Esophagus muscularis mucosa (tissue), 3 donors: ENCODE measurements at regions not wholly inside any gene's neighbourhood (a gene's known extent, or its start where the extent isn't known, plus 50 kb on each side); places are given as distances from the start of the nearest gene placed in this dataset.
"Not testable (repeated sequence)": the region's sequence is repeated elsewhere in the genome, so short reads cannot be mapped to it uniquely, and the experiment has no call there.

Experiments
- POLR2A ChIP-seq: fragments of 450-650 bp; IDR thresholded peaks from one replicate; pipeline ENCODE4 v1.6.1; 2017; ENCODE audit warnings: antibody characterized with exemption, moderate library complexity, mild to moderate bottlenecking, low read depth
- TF ChIP-seq, protein P1 (sequence below), 3 experiments: fragments of 200-600 bp in 2 of 3; fragments of 450-650 bp in 1 of 3; sonication (generic) in 2 of 3; IDR thresholded peaks; one replicate each; pipeline ENCODE4 v1.5.1; 2017 to 2019; ENCODE audit warnings: antibody characterized with exemption in 3 of 3, mild to moderate bottlenecking in 2 of 3, moderate library complexity in 1 of 3

DNA sequence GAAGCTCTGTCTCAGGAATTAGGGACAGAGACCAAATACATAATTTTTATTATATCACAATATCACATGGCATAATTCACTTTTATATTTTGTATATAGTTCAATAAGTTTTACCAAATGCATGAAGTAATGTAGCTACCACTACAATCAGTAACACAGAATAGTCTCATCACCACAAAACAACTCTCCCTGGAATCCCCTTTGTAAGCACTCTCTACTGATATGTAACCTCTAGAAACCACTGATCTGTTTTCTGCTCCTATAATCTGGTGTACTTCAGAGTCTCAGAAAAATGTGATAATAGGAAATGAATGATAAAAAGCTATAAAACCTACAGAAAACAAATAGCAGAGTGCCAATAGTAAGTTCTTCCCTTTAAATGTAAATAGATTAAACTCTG lies 210.3 kb upstream of the ZNF658 start:
- TF ChIP-seq, protein P1, sequence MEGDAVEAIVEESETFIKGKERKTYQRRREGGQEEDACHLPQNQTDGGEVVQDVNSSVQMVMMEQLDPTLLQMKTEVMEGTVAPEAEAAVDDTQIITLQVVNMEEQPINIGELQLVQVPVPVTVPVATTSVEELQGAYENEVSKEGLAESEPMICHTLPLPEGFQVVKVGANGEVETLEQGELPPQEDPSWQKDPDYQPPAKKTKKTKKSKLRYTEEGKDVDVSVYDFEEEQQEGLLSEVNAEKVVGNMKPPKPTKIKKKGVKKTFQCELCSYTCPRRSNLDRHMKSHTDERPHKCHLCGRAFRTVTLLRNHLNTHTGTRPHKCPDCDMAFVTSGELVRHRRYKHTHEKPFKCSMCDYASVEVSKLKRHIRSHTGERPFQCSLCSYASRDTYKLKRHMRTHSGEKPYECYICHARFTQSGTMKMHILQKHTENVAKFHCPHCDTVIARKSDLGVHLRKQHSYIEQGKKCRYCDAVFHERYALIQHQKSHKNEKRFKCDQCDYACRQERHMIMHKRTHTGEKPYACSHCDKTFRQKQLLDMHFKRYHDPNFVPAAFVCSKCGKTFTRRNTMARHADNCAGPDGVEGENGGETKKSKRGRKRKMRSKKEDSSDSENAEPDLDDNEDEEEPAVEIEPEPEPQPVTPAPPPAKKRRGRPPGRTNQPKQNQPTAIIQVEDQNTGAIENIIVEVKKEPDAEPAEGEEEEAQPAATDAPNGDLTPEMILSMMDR (IDR thresholded peaks at IDR 0.05): not testable (repeated sequence)
- TF ChIP-seq POLR2A: not testable (repeated sequence)
